Raji (cell line): ENCODE measurements at regions not wholly inside any gene's neighbourhood (a gene's known extent, or its start where the extent isn't known, plus 50 kb on each side); places are given as distances from the start of the nearest gene placed in this dataset.

Source experiments
- POLR2A ChIP-seq: IDR thresholded peaks from 2 replicates; pipeline ENCODE4 v1.6.1; 2011; ENCODE audit warnings: low read depth, low read length, control low read depth; ENCODE audit not compliant: insufficient read depth

- TF ChIP-seq POLR2A = no peak
Observed at GRCh38 chr5:98333921-98334320, 439.5 kb upstream of the RGMB start.

GRCh38 chr5:98334946-98335345 is 438.5 kb upstream of the RGMB start:
- TF ChIP-seq POLR2A = no peak

- TF ChIP-seq POLR2A = no peak
Observed at GRCh38 chr5:98339141-98339848, 434.2 kb upstream of the RGMB start.

- no peak for TF ChIP-seq POLR2A
Observed at GRCh38 chr5:98341038-98342032, 432.1 kb upstream of the RGMB start.

- no peak for TF ChIP-seq POLR2A
Observed at GRCh38 chr5:98349251-98349989, 424.0 kb upstream of the RGMB start.

- TF ChIP-seq POLR2A = no peak
Observed at GRCh38 chr5:98349990-98350365, 423.5 kb upstream of the RGMB start.

- no peak for TF ChIP-seq POLR2A
Observed at GRCh38 chr5:98354922-98355321, 418.5 kb upstream of the RGMB start.

- no peak for TF ChIP-seq POLR2A
Observed at GRCh38 chr5:98360548-98360947, 412.9 kb upstream of the RGMB start.

- no peak for TF ChIP-seq POLR2A
Observed at GRCh38 chr5:98363157-98363556, 410.3 kb upstream of the RGMB start.

GRCh38 chr5:98364549-98364948 is 408.9 kb upstream of the RGMB start:
- no peak for TF ChIP-seq POLR2A

- no peak for TF ChIP-seq POLR2A
Observed at GRCh38 chr5:98365126-98365525, 408.3 kb upstream of the RGMB start.

- no peak for TF ChIP-seq POLR2A
Observed at GRCh38 chr5:98368141-98368540, 405.3 kb upstream of the RGMB start.

GRCh38 chr5:98372351-98372750 is 401.1 kb upstream of the RGMB start:
- TF ChIP-seq POLR2A = no peak

- no peak for TF ChIP-seq POLR2A
Observed at GRCh38 chr5:98391921-98392625, 381.4 kb upstream of the RGMB start.

GRCh38 chr5:98397081-98397480 is 376.4 kb upstream of the RGMB start:
- TF ChIP-seq POLR2A = no peak
